Endodermal cell (in vitro differentiated cells): ENCODE measurements at regions not wholly inside any gene's neighbourhood (a gene's known extent, or its start where the extent isn't known, plus 50 kb on each side); places are given as distances from the start of the nearest gene placed in this dataset.

Source experiments
- DNase-seq: peaks from one replicate; pipeline ENCODE4 v3.0.0-alpha.2; 2017
- H3K27ac ChIP-seq: 2 replicates; pipeline ENCODE4 v1.5.1; 2013; ENCODE audit warnings: mild to moderate bottlenecking, low read depth, low read length, moderate library complexity
- H3K27me3 ChIP-seq: 2 replicates; pipeline ENCODE4 v1.6.1; 2013; ENCODE audit warnings: mild to moderate bottlenecking, low read length, moderate library complexity; ENCODE audit not compliant: insufficient read depth, control insufficient read depth, poor library complexity, severe bottlenecking
- H3K36me3 ChIP-seq: 2 replicates; pipeline ENCODE4 v1.7.0; 2013; ENCODE audit warnings: mild to moderate bottlenecking, low read length, moderate library complexity; ENCODE audit not compliant: control insufficient read depth, insufficient read depth
- H3K4me1 ChIP-seq: one replicate; pipeline ENCODE4 v1.7.0; 2013; ENCODE audit warnings: low read length; ENCODE audit not compliant: control insufficient read depth, insufficient read depth
- H3K4me3 ChIP-seq: 2 replicates; pipeline ENCODE4 v1.5.1; 2013; ENCODE audit warnings: mild to moderate bottlenecking, low read length, moderate library complexity
- H3K9ac ChIP-seq: 2 replicates; pipeline ENCODE4 v1.6.1; 2013; ENCODE audit warnings: mild to moderate bottlenecking, low read length, moderate library complexity; ENCODE audit not compliant: poor library complexity, severe bottlenecking; ENCODE audit errors: extremely low read depth
- H3K9me3 ChIP-seq: 2 replicates; pipeline ENCODE4 v1.6.1; 2013; ENCODE audit warnings: mild to moderate bottlenecking, low read length, moderate library complexity; ENCODE audit not compliant: control insufficient read depth
- H3K27ac Mint-ChIP-seq: 2 replicates; pipeline ENCODE4 v1.8.0; 2020; ENCODE audit warnings: mixed read lengths
- H3K27me3 Mint-ChIP-seq: 2 replicates; pipeline ENCODE4 v1.8.0; 2021; ENCODE audit warnings: mild to moderate bottlenecking, mixed read lengths; ENCODE audit not compliant: insufficient read depth
- H3K36me3 Mint-ChIP-seq: 2 replicates; pipeline ENCODE4 v1.8.0; 2020; ENCODE audit warnings: low read depth, mixed read lengths
- H3K4me1 Mint-ChIP-seq: 2 replicates; pipeline ENCODE4 v1.8.0; 2020; ENCODE audit warnings: mixed read lengths
- H3K4me3 Mint-ChIP-seq: 2 replicates; pipeline ENCODE4 v1.8.0; 2020; ENCODE audit warnings: mild to moderate bottlenecking, moderate library complexity, mixed read lengths
- H3K9me3 Mint-ChIP-seq: 2 replicates; pipeline ENCODE4 v1.8.0; 2020; ENCODE audit warnings: mild to moderate bottlenecking, mixed read lengths
- CTCF ChIP-seq: fragments of 200-600 bp; sonication (generic); conservative IDR thresholded peaks from 2 replicates; pipeline ENCODE4 v1.5.0; 2021; ENCODE audit warnings: antibody characterized with exemption, mild to moderate bottlenecking
- WGBS, 2 experiments: methylation state at CpG; one replicate each; pipeline versions ENCODE4 v1.1.5 to v1.1.7; 2013; ENCODE audit warnings: missing lambda C conversion rate in 2 of 2, mixed read lengths in 1 of 2; ENCODE audit not compliant: insufficient coverage in 1 of 2, insufficient read length in 1 of 2; 5-methylcytosine and 5-hydroxymethylcytosine counted together

- peaks cover 4% of the 10 kb centered on the region for H3K27me3 ChIP-seq
- no peaks in the 10 kb centered on the region for H3K4me1 ChIP-seq
- DNase-seq = no peak
- no peak overlapping the region for H3K4me3 ChIP-seq
- Mint-ChIP-seq H3K9me3 (peaks cover 2% of the 10 kb centered on the region), H3K4me1 (peaks cover 4% of the 10 kb centered on the region), H3K27me3 (peaks cover 12% of the 10 kb centered on the region), H3K4me3 (no peak overlapping the region), H3K36me3 (peaks cover 1% of the 10 kb centered on the region), H3K27ac (no peak overlapping the region)
- peaks cover 15% of the 10 kb centered on the region for H3K9me3 ChIP-seq
- no peak for TF ChIP-seq CTCF
- no peaks in the 10 kb centered on the region for H3K36me3 ChIP-seq
- WGBS, 2 experiments = 97% methylated on average over 10 to 12 of the region's 12 CpGs
- no peak overlapping the region for H3K27ac ChIP-seq
- H3K9ac ChIP-seq = no peak overlapping the region
Measured at GRCh38 chr4:138688408-138689085, 327.0 kb upstream of the NOCT start.

GRCh38 chr4:138686106-138686835 is 329.3 kb upstream of the NOCT start:
- peaks cover 12% of the 10 kb centered on the region for H3K27me3 Mint-ChIP-seq
- no peak for TF ChIP-seq CTCF
- Histone ChIP-seq H3K27me3 (peaks cover 4% of the 10 kb centered on the region), H3K36me3 (no peaks in the 10 kb centered on the region), H3K4me1 (no peaks in the 10 kb centered on the region), H3K9me3 (peaks cover 11% of the 10 kb centered on the region), H3K4me3 (no peak overlapping the region), H3K27ac (no peak overlapping the region), H3K9ac (no peak overlapping the region)
- peaks cover 2% of the 10 kb centered on the region for H3K9me3 Mint-ChIP-seq
- no peak overlapping the region for H3K27ac Mint-ChIP-seq
- H3K4me1 Mint-ChIP-seq = peaks cover 13% of the 10 kb centered on the region
- no peak for DNase-seq
- 95% methylated on average over 10 to 11 of the region's 11 CpGs for WGBS, 2 experiments
- H3K36me3 Mint-ChIP-seq = peaks cover 1% of the 10 kb centered on the region
- no peak overlapping the region for H3K4me3 Mint-ChIP-seq

- Histone ChIP-seq H3K4me3 (no peak overlapping the region), H3K27me3 (peaks cover 2% of the 10 kb centered on the region), H3K4me1 (no peaks in the 10 kb centered on the region), H3K36me3 (no peaks in the 10 kb centered on the region), H3K9ac (no peak overlapping the region), H3K27ac (no peak overlapping the region), H3K9me3 (peaks cover 11% of the 10 kb centered on the region)
- H3K4me1 Mint-ChIP-seq = peaks cover 18% of the 10 kb centered on the region
- peaks cover 12% of the 10 kb centered on the region for H3K27me3 Mint-ChIP-seq
- no peak overlapping the region for H3K27ac Mint-ChIP-seq
- DNase-seq = no peak
- no peak overlapping the region for H3K4me3 Mint-ChIP-seq
- H3K9me3 Mint-ChIP-seq = peaks cover 2% of the 10 kb centered on the region
- 89 to 95% methylated on average over 4 to 7 of the region's 7 CpGs for WGBS, 2 experiments
- peaks cover 1% of the 10 kb centered on the region for H3K36me3 Mint-ChIP-seq
- TF ChIP-seq CTCF = no peak
Measured at GRCh38 chr4:138685316-138685715, 330.3 kb upstream of the NOCT start.
